Fibroblast of lung (primary cell): ENCODE measurements at regions not wholly inside any gene's neighbourhood (a gene's known extent, or its start where the extent isn't known, plus 50 kb on each side); places are given as distances from the start of the nearest gene placed in this dataset.

Experiments
- DNase-seq, 2 donors: peaks; one replicate each; pipeline versions ENCODE4 v3.0.0 to v3.0.0-alpha.2; 2010; ENCODE audit warnings: low read depth in 2 of 2
- H2AFZ ChIP-seq: 2 replicates; pipeline ENCODE4 v1.5.1; 2012; ENCODE audit warnings: low read length, control low read depth, inconsistent platforms
- H3K27ac ChIP-seq: 2 replicates; pipeline ENCODE4 v1.5.1; 2011; ENCODE audit warnings: low read length, control low read depth; ENCODE audit not compliant: insufficient read depth
- H3K27me3 ChIP-seq: 2 replicates; pipeline ENCODE4 v1.5.1; 2011; ENCODE audit warnings: mild to moderate bottlenecking, low read length; ENCODE audit not compliant: control insufficient read depth, insufficient read depth
- H3K36me3 ChIP-seq: 2 replicates; pipeline ENCODE4 v1.5.1; 2011; ENCODE audit warnings: low read length; ENCODE audit not compliant: control insufficient read depth, insufficient read depth
- H3K4me1 ChIP-seq: 2 replicates; pipeline ENCODE4 v1.5.1; 2011; ENCODE audit warnings: low read length; ENCODE audit not compliant: control insufficient read depth, insufficient read depth; ENCODE audit errors: extremely low read depth
- H3K4me2 ChIP-seq: 2 replicates; pipeline ENCODE4 v1.5.1; 2011; ENCODE audit warnings: low read length, control low read depth; ENCODE audit not compliant: insufficient read depth; ENCODE audit errors: extremely low read depth
- H3K4me3 ChIP-seq, 4 experiments: fragments of 200-600 bp in 1 of 4; sonication (generic) in 1 of 4; replicated peaks in 1 of 4; 2 replicates each; pipeline ENCODE4 v1.5.1; 2011 to 2016; ENCODE audit warnings: low read length in 4 of 4, low read depth in 3 of 4, mild to moderate bottlenecking in 3 of 4, control low read depth in 2 of 4, inconsistent platforms in 1 of 4, mixed read lengths in 1 of 4; ENCODE audit not compliant: insufficient read depth in 1 of 4; ENCODE audit errors: control extremely low read depth in 1 of 4
- H3K79me2 ChIP-seq: 2 replicates; pipeline ENCODE4 v1.5.1; 2012; ENCODE audit warnings: mild to moderate bottlenecking, low read length, inconsistent platforms; ENCODE audit not compliant: control insufficient read depth, insufficient read depth
- H3K9ac ChIP-seq: 2 replicates; pipeline ENCODE4 v1.5.1; 2011; ENCODE audit warnings: mild to moderate bottlenecking, low read length, control low read depth; ENCODE audit not compliant: insufficient read depth
- H3K9me3 ChIP-seq: 2 replicates; pipeline ENCODE4 v1.5.1; 2012; ENCODE audit warnings: low read depth, low read length; ENCODE audit not compliant: control insufficient read depth, insufficient read depth
- H4K20me1 ChIP-seq: 2 replicates; pipeline ENCODE4 v1.5.1; 2011; ENCODE audit warnings: low read length; ENCODE audit not compliant: control insufficient read depth, insufficient read depth; ENCODE audit errors: extremely low read depth
- CTCF ChIP-seq, 2 donors: IDR thresholded peaks in 1 of 2; conservative IDR thresholded peaks in 1 of 2; 1 replicate in 1 of 2; 2 replicates in 1 of 2; pipeline ENCODE4 v1.5.1; 2011 to 2012; ENCODE audit warnings: low read length in 2 of 2, control low read depth in 1 of 2, inconsistent platforms in 1 of 2, low read depth in 1 of 2, mild to moderate bottlenecking in 1 of 2
- EZH2 ChIP-seq: IDR thresholded peaks from 2 replicates; pipeline ENCODE4 v1.5.1; 2012; ENCODE audit warnings: low read length, control low read depth, mild to moderate bottlenecking; ENCODE audit errors: missing control alignments

GRCh38 chr12:71021491-71021890, 101.0 kb upstream of the PTPRR start:
- H3K27ac ChIP-seq: no peak overlapping the region
- H3K4me1 ChIP-seq: no peaks in the 10 kb centered on the region
- H4K20me1 ChIP-seq: no peaks in the 10 kb centered on the region
- DNase-seq: no peak
- no peak overlapping the region for H3K9ac ChIP-seq
- H3K79me2 ChIP-seq: no peaks in the 10 kb centered on the region
- no peaks in the 10 kb centered on the region for H3K36me3 ChIP-seq
- H3K27me3 ChIP-seq: no peaks in the 10 kb centered on the region
- H2AFZ ChIP-seq: no peak overlapping the region
- no peak overlapping the region for H3K4me3 ChIP-seq
- H3K9me3 ChIP-seq: no peaks in the 10 kb centered on the region
- no peak overlapping the region for H3K4me2 ChIP-seq
- TF ChIP-seq CTCF (conservative IDR thresholded peaks at IDR 0.05 in 1 of 2, IDR thresholded peaks at IDR 0.05 in 1 of 2; ENCODE audit: low read depth in 1 of 2, low read length in 2 of 2): no peak
- no peak for TF ChIP-seq EZH2

GRCh38 chr12:71019282-71019831, 98.8 kb upstream of the PTPRR start:
- Histone ChIP-seq H3K4me3 (no peak overlapping the region), H3K9me3 (no peaks in the 10 kb centered on the region), H2AFZ (no peak overlapping the region), H3K9ac (no peak overlapping the region), H3K27ac (no peak overlapping the region), H3K79me2 (no peaks in the 10 kb centered on the region), H3K4me2 (no peak overlapping the region), H3K27me3 (no peaks in the 10 kb centered on the region), H3K36me3 (no peaks in the 10 kb centered on the region), H3K4me1 (no peaks in the 10 kb centered on the region), H4K20me1 (no peaks in the 10 kb centered on the region)
- no peak for DNase-seq
- no peak for TF ChIP-seq CTCF (conservative IDR thresholded peaks at IDR 0.05 in 1 of 2, IDR thresholded peaks at IDR 0.05 in 1 of 2; ENCODE audit: low read depth in 1 of 2, low read length in 2 of 2)
- no peak for TF ChIP-seq EZH2

- Histone ChIP-seq H2AFZ (no peak overlapping the region), H3K27me3 (no peaks in the 10 kb centered on the region), H3K9me3 (no peaks in the 10 kb centered on the region), H3K9ac (no peak overlapping the region), H3K4me3 (no peak overlapping the region), H3K4me2 (no peak overlapping the region), H3K36me3 (no peaks in the 10 kb centered on the region), H3K79me2 (no peaks in the 10 kb centered on the region), H3K4me1 (no peaks in the 10 kb centered on the region), H3K27ac (no peak overlapping the region), H4K20me1 (no peaks in the 10 kb centered on the region)
- no peak for TF ChIP-seq CTCF (conservative IDR thresholded peaks at IDR 0.05 in 1 of 2, IDR thresholded peaks at IDR 0.05 in 1 of 2; ENCODE audit: low read depth in 1 of 2, low read length in 2 of 2)
- no peak for TF ChIP-seq EZH2
- no peak for DNase-seq
These were observed 98.1 kb upstream of the PTPRR start for GRCh38 chr12:71018682-71019081.
